Sigmoid colon (tissue), 6 donors: ENCODE measurements at regions not wholly inside any gene's neighbourhood (a gene's known extent, or its start where the extent isn't known, plus 50 kb on each side); places are given as distances from the start of the nearest gene placed in this dataset.

Experiments
- DNase-seq: peaks from one replicate; pipeline ENCODE4 v3.0.0-alpha.2; 2019
- H3K27ac ChIP-seq, 4 donors: fragments of 200-600 bp; sonication (generic); one replicate each; pipeline ENCODE4 v1.5.1; 2016 to 2019; ENCODE audit warnings: mild to moderate bottlenecking in 1 of 4
- H3K27me3 ChIP-seq, 3 donors: fragments of 200-600 bp; sonication (generic); one replicate each; pipeline ENCODE4 v1.5.1; 2019; ENCODE audit warnings: mild to moderate bottlenecking in 1 of 3
- H3K36me3 ChIP-seq, 4 donors: fragments of 200-600 bp; sonication (generic); one replicate each; pipeline ENCODE4 v1.5.1; 2016 to 2019
- H3K4me1 ChIP-seq, 4 donors: fragments of 200-600 bp; sonication (generic); one replicate each; pipeline ENCODE4 v1.5.1; 2017 to 2019
- H3K4me3 ChIP-seq, 4 donors: fragments of 200-600 bp; sonication (generic); one replicate each; pipeline ENCODE4 v1.5.1; 2017 to 2019; ENCODE audit warnings: mild to moderate bottlenecking in 2 of 4, moderate library complexity in 1 of 4
- H3K9me3 ChIP-seq, 4 donors: fragments of 200-600 bp in 3 of 4; sonication (generic) in 3 of 4; one replicate each; pipeline versions ENCODE4 v1.5.1 to v1.6.1; 2013 to 2019
- CTCF ChIP-seq, 4 experiments: fragments of 450-650 bp in 3 of 4; fragments of 200-600 bp in 1 of 4; IDR thresholded peaks; one replicate each; pipeline ENCODE4 v1.5.1; 2016 to 2019; ENCODE audit warnings: antibody characterized with exemption in 4 of 4, mild to moderate bottlenecking in 3 of 4, moderate library complexity in 2 of 4
- EP300 ChIP-seq, 4 donors: sonication (generic); formaldehyde crosslinking; IDR thresholded peaks; one replicate each; pipeline ENCODE4 v1.6.1; 2017; ENCODE audit warnings: antibody characterized with exemption in 4 of 4
- POLR2A ChIP-seq, 2 donors: fragments of 450-650 bp; IDR thresholded peaks; one replicate each; pipeline ENCODE4 v1.6.1; 2016; ENCODE audit warnings: antibody characterized with exemption in 2 of 2, mild to moderate bottlenecking in 2 of 2, moderate library complexity in 2 of 2
- POLR2AphosphoS5 ChIP-seq, 4 donors: sonication (generic); formaldehyde crosslinking; IDR thresholded peaks; one replicate each; pipeline ENCODE4 v1.6.1; 2017; ENCODE audit warnings: antibody characterized with exemption in 4 of 4
- WGBS, 2 donors: extraction: QIAGEN DNeasy Blood & Tissue Kit; methylation state at CpG; one replicate each; pipeline ENCODE4 v1.1.7; 2013; 5-methylcytosine and 5-hydroxymethylcytosine counted together
- intact Hi-C: fragments of 100-400 bp; cut with DNase I; formaldehyde crosslinking; loops from one replicate; pipeline ENCODE4 v1.15.1; 2023
- donor health status: healthy with polysubstance abuse.
- donor health status: healthy.

- Histone ChIP-seq H3K36me3 (no peaks in the 10 kb centered on the region), H3K27me3 (no peaks in the 10 kb centered on the region), H3K4me3 (no peak overlapping the region), H3K27ac (no peak overlapping the region), H3K9me3 (no peaks in the 10 kb centered on the region), H3K4me1 (no peaks in the 10 kb centered on the region)
- DNase-seq = no peak
- WGBS, 2 donors = 19 to 60% methylated on average over 1 of the region's 1 CpG
- intact Hi-C loops = no loop called here
- TF ChIP-seq POLR2A (IDR thresholded peaks at IDR 0.05) (no peak), POLR2AphosphoS5 (IDR thresholded peaks at IDR 0.05) (no peak), CTCF (IDR thresholded peaks at IDR 0.05) (no peak), EP300 (IDR thresholded peaks at IDR 0.05) (no peak)
Observed at GRCh38 chr18:60096428-60096827, 196.6 kb downstream of the PMAIP1 start.

GRCh38 chr18:60092073-60092472, 192.3 kb downstream of the PMAIP1 start:
- no peaks in the 10 kb centered on the region for H3K9me3 ChIP-seq
- no peaks in the 10 kb centered on the region for H3K4me1 ChIP-seq
- H3K4me3 ChIP-seq = no peak overlapping the region
- TF ChIP-seq CTCF (IDR thresholded peaks at IDR 0.05) = no peak
- no peak for TF ChIP-seq POLR2A (IDR thresholded peaks at IDR 0.05)
- TF ChIP-seq EP300 (IDR thresholded peaks at IDR 0.05) = no peak
- TF ChIP-seq POLR2AphosphoS5 (IDR thresholded peaks at IDR 0.05) = no peak
- no peaks in the 10 kb centered on the region for H3K36me3 ChIP-seq
- H3K27me3 ChIP-seq = no peaks in the 10 kb centered on the region
- no peak overlapping the region for H3K27ac ChIP-seq
- intact Hi-C loops = no loop called here
- no peak for DNase-seq

- H3K27me3 ChIP-seq = no peaks in the 10 kb centered on the region
- 23 to 35% methylated on average over 7 of the region's 7 CpGs for WGBS, 2 donors
Observed at GRCh38 chr18:60090170-60090569, 190.4 kb downstream of the PMAIP1 start.

GRCh38 chr18:60082790-60083189, 183.0 kb downstream of the PMAIP1 start:
- Histone ChIP-seq H3K36me3 (no peaks in the 10 kb centered on the region), H3K4me1 (no peaks in the 10 kb centered on the region), H3K27me3 (no peaks in the 10 kb centered on the region), H3K9me3 (no peaks in the 10 kb centered on the region), H3K27ac (no peak overlapping the region), H3K4me3 (no peak overlapping the region)
- DNase-seq = no peak
- WGBS, 2 donors = 34 to 51% methylated on average over 1 of the region's 1 CpG
- intact Hi-C loops = no loop called here
- TF ChIP-seq EP300 (IDR thresholded peaks at IDR 0.05) (no peak), POLR2A (IDR thresholded peaks at IDR 0.05) (no peak), CTCF (IDR thresholded peaks at IDR 0.05) (no peak), POLR2AphosphoS5 (IDR thresholded peaks at IDR 0.05) (no peak)

More at GRCh38 chr18:60090170-60090569, 190.4 kb downstream of the PMAIP1 start:
- DNase-seq = no peak
- intact Hi-C loops = no loop called here
- Histone ChIP-seq H3K4me3 (no peak overlapping the region), H3K9me3 (no peaks in the 10 kb centered on the region), H3K4me1 (no peaks in the 10 kb centered on the region), H3K36me3 (no peaks in the 10 kb centered on the region), H3K27ac (no peak overlapping the region)
- TF ChIP-seq EP300 (IDR thresholded peaks at IDR 0.05) (no peak), POLR2A (IDR thresholded peaks at IDR 0.05) (no peak), POLR2AphosphoS5 (IDR thresholded peaks at IDR 0.05) (no peak), CTCF (IDR thresholded peaks at IDR 0.05) (no peak)

GRCh38 chr18:60082282-60082681, 182.5 kb downstream of the PMAIP1 start:
- no peak for DNase-seq
- no peaks in the 10 kb centered on the region for H3K27me3 ChIP-seq
- no peaks in the 10 kb centered on the region for H3K36me3 ChIP-seq
- TF ChIP-seq CTCF (IDR thresholded peaks at IDR 0.05) (no peak), POLR2A (IDR thresholded peaks at IDR 0.05) (no peak), POLR2AphosphoS5 (IDR thresholded peaks at IDR 0.05) (no peak), EP300 (IDR thresholded peaks at IDR 0.05) (no peak)
- WGBS, 2 donors = 57 to 81% methylated on average over 2 of the region's 2 CpGs
- H3K4me1 ChIP-seq = no peaks in the 10 kb centered on the region
- no peak overlapping the region for H3K27ac ChIP-seq
- H3K9me3 ChIP-seq = no peaks in the 10 kb centered on the region
- H3K4me3 ChIP-seq = no peak overlapping the region
- intact Hi-C loops = no loop called here
